ENCODE measurements at regions not wholly inside any gene's neighbourhood (a gene's known extent, or its start where the extent isn't known, plus 50 kb on each side); places are given as distances from the start of the nearest gene placed in this dataset.
A peak's percentile ranks its signal among the peaks of the same experiment; 100 is the strongest.

GRCh38 chr6:100216760-100217159 lies 222.7 kb upstream of the MCHR2 start:
- Histone ChIP-seq H3K79me2 (replicated peaks; ENCODE audit: insufficient read depth, low read length) (no peaks in the 10 kb centered on the region), H3K4me3 (ENCODE audit: low read length) (no peak overlapping the region), H3K9me2 (ENCODE audit: insufficient read depth, low read length) (no peaks in the 10 kb centered on the region)

GRCh38 chr6:100212131-100212530 lies 218.1 kb upstream of the MCHR2 start:
- Histone ChIP-seq H3K9me3 (ENCODE audit: low read length) (no peaks in the 10 kb centered on the region), H3K27me3 (ENCODE audit: insufficient read depth, low read depth, low read length) (no peaks in the 10 kb centered on the region), H3K79me2 (replicated peaks; ENCODE audit: insufficient read depth, low read length) (no peaks in the 10 kb centered on the region), H3F3A (ENCODE audit: insufficient read depth, low read length, poor library complexity, severe bottlenecking) (no peaks in the 10 kb centered on the region), H3K9me2 (ENCODE audit: insufficient read depth, low read length) (no peaks in the 10 kb centered on the region), H3K4me3 (ENCODE audit: low read length) (no peak overlapping the region), H3K4me2 (ENCODE audit: low read length) (no peak overlapping the region), H3K27ac (ENCODE audit: low read length) (no peak overlapping the region), H3K36me3 (ENCODE audit: insufficient read depth, low read length) (no peaks in the 10 kb centered on the region), H2AFZ (ENCODE audit: low read depth, low read length) (no peak overlapping the region), H4K20me1 (ENCODE audit: insufficient read depth) (no peaks in the 10 kb centered on the region), H3K9ac (ENCODE audit: low read length) (no peak overlapping the region)
- TF ChIP-seq CTCF (IDR thresholded peaks at IDR 0.05; ENCODE audit: poor library complexity, severe bottlenecking) (no peak), EZH2 (IDR thresholded peaks at IDR 0.05; ENCODE audit: borderline replicate concordance, insufficient read depth, low read length, poor library complexity, severe bottlenecking) (no peak)

More at GRCh38 chr6:100216760-100217159, 222.7 kb upstream of the MCHR2 start:
- TF ChIP-seq SMC3 (conservative IDR thresholded peaks at IDR 0.05; ENCODE audit: poor library complexity) (no peak), REST (IDR thresholded peaks at IDR 0.05; ENCODE audit: borderline replicate concordance) (peak; percentile 1)
- Histone ChIP-seq H2AFZ (ENCODE audit: low read depth, low read length) (no peak overlapping the region), H3K9ac (ENCODE audit: low read length) (no peak overlapping the region), H3K4me2 (ENCODE audit: low read length) (no peak overlapping the region), H3K36me3 (ENCODE audit: insufficient read depth, low read length) (no peaks in the 10 kb centered on the region), H3K27me3 (ENCODE audit: insufficient read depth, low read depth, low read length) (no peaks in the 10 kb centered on the region), H4K20me1 (ENCODE audit: insufficient read depth) (no peaks in the 10 kb centered on the region), H3F3A (ENCODE audit: insufficient read depth, low read length, poor library complexity, severe bottlenecking) (no peaks in the 10 kb centered on the region), H3K27ac (ENCODE audit: low read length) (no peak overlapping the region), H3K9me3 (ENCODE audit: low read length) (no peaks in the 10 kb centered on the region)

- Histone ChIP-seq H3K4me2 (ENCODE audit: low read length) (no peak overlapping the region), H2AFZ (ENCODE audit: low read depth, low read length) (no peak overlapping the region), H3K9me2 (ENCODE audit: insufficient read depth, low read length) (no peaks in the 10 kb centered on the region), H4K20me1 (ENCODE audit: insufficient read depth) (no peaks in the 10 kb centered on the region), H3K4me3 (ENCODE audit: low read length) (no peak overlapping the region), H3K27ac (ENCODE audit: low read length) (no peak overlapping the region), H3K9ac (ENCODE audit: low read length) (no peak overlapping the region), H3K27me3 (ENCODE audit: insufficient read depth, low read depth, low read length) (no peaks in the 10 kb centered on the region), H3K9me3 (ENCODE audit: low read length) (no peaks in the 10 kb centered on the region), H3K79me2 (replicated peaks; ENCODE audit: insufficient read depth, low read length) (no peaks in the 10 kb centered on the region), H3K36me3 (ENCODE audit: insufficient read depth, low read length) (no peaks in the 10 kb centered on the region), H3F3A (ENCODE audit: insufficient read depth, low read length, poor library complexity, severe bottlenecking) (no peaks in the 10 kb centered on the region)
- TF ChIP-seq CTCF (IDR thresholded peaks at IDR 0.05; ENCODE audit: poor library complexity, severe bottlenecking) (no peak), TAF1 (IDR thresholded peaks at IDR 0.05; ENCODE audit: low read depth) (no peak), EZH2 (IDR thresholded peaks at IDR 0.05; ENCODE audit: borderline replicate concordance, insufficient read depth, low read length, poor library complexity, severe bottlenecking) (no peak), EP300 (conservative IDR thresholded peaks at IDR 0.05; ENCODE audit: poor library complexity, severe bottlenecking) (no peak)
Measured at GRCh38 chr6:100210137-100211117, 216.4 kb upstream of the MCHR2 start.
